ENCODE measurements at regions not wholly inside any gene's neighbourhood (a gene's known extent, or its start where the extent isn't known, plus 50 kb on each side); places are given as distances from the start of the nearest gene placed in this dataset.
"Not testable (repeated sequence)": the region's sequence is repeated elsewhere in the genome, so short reads cannot be mapped to it uniquely, and the experiment has no call there.

DNA sequence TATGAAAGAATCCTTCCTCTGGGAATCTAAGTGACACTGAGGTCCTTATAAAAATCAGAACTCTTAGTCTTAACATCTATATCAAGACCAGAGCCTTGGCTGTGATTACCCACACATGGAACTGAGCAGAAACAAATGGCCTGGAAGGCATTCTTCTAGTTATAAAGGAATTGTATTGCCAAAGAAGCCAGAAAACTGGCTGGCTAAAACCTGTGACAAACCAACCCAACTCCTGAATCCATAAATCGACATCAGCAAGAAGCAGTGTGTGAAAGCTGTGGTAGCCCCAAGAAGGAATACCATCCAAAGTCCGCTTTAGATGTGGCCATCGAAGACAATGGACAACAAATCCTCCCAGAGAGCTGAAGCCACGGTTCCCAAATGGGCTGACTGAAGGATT, 97.9 kb upstream of the CCDC91 start:
- DNase-seq (ENCODE audit: low spot score in 2 of 2), result no peak
- no peak for TF ChIP-seq POLR2A (IDR thresholded peaks at IDR 0.05)
- TF ChIP-seq, protein P1, sequence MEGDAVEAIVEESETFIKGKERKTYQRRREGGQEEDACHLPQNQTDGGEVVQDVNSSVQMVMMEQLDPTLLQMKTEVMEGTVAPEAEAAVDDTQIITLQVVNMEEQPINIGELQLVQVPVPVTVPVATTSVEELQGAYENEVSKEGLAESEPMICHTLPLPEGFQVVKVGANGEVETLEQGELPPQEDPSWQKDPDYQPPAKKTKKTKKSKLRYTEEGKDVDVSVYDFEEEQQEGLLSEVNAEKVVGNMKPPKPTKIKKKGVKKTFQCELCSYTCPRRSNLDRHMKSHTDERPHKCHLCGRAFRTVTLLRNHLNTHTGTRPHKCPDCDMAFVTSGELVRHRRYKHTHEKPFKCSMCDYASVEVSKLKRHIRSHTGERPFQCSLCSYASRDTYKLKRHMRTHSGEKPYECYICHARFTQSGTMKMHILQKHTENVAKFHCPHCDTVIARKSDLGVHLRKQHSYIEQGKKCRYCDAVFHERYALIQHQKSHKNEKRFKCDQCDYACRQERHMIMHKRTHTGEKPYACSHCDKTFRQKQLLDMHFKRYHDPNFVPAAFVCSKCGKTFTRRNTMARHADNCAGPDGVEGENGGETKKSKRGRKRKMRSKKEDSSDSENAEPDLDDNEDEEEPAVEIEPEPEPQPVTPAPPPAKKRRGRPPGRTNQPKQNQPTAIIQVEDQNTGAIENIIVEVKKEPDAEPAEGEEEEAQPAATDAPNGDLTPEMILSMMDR (IDR thresholded peaks at IDR 0.05), result no peak
- intact Hi-C loops (cut with DNase I; ENCODE audit: low total_unique reads), result no loop called here
- 66 to 79% methylated on average over 4 of the region's 4 CpGs for WGBS, 2 donors
- H3K4me3 ChIP-seq (ENCODE audit: low read depth, poor library complexity, severe bottlenecking), result no peak overlapping the region

DNA sequence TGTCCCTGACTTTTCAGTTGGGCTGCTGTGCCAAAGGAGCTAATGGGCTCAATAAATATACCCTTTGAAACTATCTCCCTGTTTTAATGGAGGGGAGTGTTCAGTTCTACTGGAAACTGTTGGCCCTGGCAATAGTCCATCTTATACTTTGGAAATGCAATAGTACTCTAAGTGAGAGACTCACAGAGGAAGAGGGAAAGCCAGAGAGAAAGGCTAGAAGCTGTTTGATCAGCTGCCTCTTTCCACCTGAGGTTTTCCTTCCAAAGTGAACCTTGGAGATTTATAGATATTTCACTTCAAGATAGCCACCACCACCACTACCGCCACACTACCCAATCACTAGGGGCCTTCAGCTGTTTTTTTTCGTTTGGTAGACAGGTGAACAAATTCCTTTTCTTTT, 93.6 kb upstream of the CCDC91 start:
- H3K4me3 ChIP-seq (ENCODE audit: low read depth, poor library complexity, severe bottlenecking), result no peak overlapping the region
- TF ChIP-seq POLR2A (IDR thresholded peaks at IDR 0.05), result no peak
- TF ChIP-seq, protein P1 (IDR thresholded peaks at IDR 0.05), result no peak
- intact Hi-C loops (cut with DNase I; ENCODE audit: low total_unique reads), result no loop called here
- no peak for DNase-seq (ENCODE audit: low spot score in 2 of 2)
- 88 to 90% methylated on average over 2 of the region's 2 CpGs for WGBS, 2 donors

DNA sequence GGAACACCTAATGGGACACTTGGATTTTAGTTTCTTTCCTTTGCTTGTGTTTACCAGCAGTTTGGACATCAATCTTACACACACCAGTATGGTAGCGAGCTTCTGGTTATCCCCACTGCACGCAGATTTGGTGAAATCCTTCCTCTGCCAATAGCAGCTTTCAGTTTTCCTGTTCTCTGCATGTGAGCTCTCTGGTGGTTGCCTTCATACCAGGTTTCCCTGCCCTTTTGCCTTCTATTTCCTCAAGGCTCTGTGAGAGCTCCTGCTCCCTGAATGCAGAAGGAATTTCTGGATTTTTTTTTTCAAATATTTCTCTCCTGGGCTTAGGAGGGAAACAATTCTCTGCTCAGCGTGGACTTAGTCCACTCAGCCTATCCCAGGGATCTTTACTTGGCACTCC, 93.0 kb upstream of the CCDC91 start:
- no peak overlapping the region for H3K4me3 ChIP-seq (ENCODE audit: low read depth, poor library complexity, severe bottlenecking)
- TF ChIP-seq, protein P1 (IDR thresholded peaks at IDR 0.05), result no peak
- TF ChIP-seq POLR2A (IDR thresholded peaks at IDR 0.05), result no peak
- 83 to 90% methylated on average over 3 of the region's 3 CpGs for WGBS, 2 donors
- no peak for DNase-seq (ENCODE audit: low spot score in 2 of 2)
- intact Hi-C loops (cut with DNase I; ENCODE audit: low total_unique reads), result no loop called here

DNA sequence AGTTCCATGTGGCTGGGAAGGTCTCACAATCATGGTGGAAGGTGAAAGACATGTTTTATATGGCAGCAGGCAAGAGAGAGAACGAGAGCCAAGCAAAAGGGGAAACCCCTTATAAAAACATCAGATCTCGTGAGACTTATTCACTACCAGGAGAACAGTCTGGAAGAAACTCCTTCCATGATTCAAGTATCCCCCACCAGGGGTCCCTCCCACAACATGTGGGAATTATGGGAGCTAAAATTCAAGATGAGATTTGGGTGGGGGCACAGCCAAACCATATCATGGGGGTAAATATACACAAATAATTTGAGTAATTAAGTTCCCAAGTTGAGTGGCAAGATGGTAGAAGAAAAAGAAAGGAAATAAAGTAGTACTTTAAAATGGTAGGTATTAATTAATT, 91.0 kb upstream of the CCDC91 start:
- intact Hi-C loops (cut with DNase I; ENCODE audit: low total_unique reads); DNase-seq (ENCODE audit: low spot score in 2 of 2); H3K4me3 ChIP-seq (ENCODE audit: low read depth, poor library complexity, severe bottlenecking): not testable (repeated sequence)
- 82 to 87% methylated on average over 2 of the region's 2 CpGs for WGBS, 2 donors

DNA sequence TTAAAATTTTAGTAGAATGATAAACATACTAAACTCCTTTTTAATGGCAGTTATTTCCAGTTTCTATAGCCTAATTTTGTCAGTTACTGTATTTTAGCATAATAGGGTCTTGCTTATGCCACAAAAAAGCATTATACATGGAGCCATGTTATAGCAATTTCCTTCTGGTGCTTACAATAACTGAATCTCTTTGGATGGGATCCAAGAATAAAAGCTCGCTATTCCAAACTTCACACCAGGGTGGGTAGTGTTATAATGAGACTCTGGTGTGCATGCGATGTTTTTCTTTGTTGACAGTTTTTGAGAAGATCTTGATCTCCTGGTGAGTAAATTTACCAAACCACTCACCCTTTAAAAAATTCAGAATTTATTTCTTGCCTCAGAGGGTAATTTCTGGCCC, 90.4 kb upstream of the CCDC91 start:
- H3K4me3 ChIP-seq (ENCODE audit: low read depth, poor library complexity, severe bottlenecking), result no peak overlapping the region
- 72 to 75% methylated on average over 2 of the region's 2 CpGs for WGBS, 2 donors
- no peak for DNase-seq (ENCODE audit: low spot score in 2 of 2)
- TF ChIP-seq, protein P1 (IDR thresholded peaks at IDR 0.05), result no peak
- no peak for TF ChIP-seq POLR2A (IDR thresholded peaks at IDR 0.05)
- intact Hi-C loops (cut with DNase I; ENCODE audit: low total_unique reads), result no loop called here

DNA sequence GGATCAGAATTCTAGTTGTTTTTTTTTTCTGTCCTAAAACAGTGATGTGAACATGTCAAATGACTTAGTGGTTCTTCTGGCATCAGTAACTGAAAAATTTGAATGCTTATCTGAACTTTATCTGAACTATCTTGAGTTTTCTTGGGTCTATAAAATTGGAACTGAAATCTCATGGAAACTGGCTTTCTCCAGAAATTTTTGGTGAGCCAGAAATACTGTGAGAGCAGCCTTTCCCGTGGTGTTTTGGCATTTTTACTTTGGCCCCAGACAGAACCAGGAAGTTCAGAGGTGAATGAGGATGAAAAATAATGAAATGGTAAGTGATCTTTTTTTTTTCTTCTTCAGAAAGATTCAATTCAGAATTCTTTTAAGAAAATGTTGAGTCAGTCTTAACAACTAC, 89.5 kb upstream of the CCDC91 start:
- no peak for TF ChIP-seq POLR2A (IDR thresholded peaks at IDR 0.05)
- TF ChIP-seq, protein P1 (IDR thresholded peaks at IDR 0.05), result no peak
- WGBS, 2 donors, result 45 to 49% methylated on average over 1 of the region's 1 CpG
- no peak for DNase-seq (ENCODE audit: low spot score in 2 of 2)
- H3K4me3 ChIP-seq (ENCODE audit: low read depth, poor library complexity, severe bottlenecking), result no peak overlapping the region
- intact Hi-C loops (cut with DNase I; ENCODE audit: low total_unique reads), result no loop called here
